ENCODE measurements at regions not wholly inside any gene's neighbourhood (a gene's known extent, or its start where the extent isn't known, plus 50 kb on each side); places are given as distances from the start of the nearest gene placed in this dataset.

GRCh38 chr12:47020211-47020821 lies 59.1 kb upstream of the PCED1B start (continued):
- TF ChIP-seq NFYB (CRISPR knock-in tag; conservative IDR thresholded peaks at IDR 0.05; ENCODE audit: low read depth) (no peak), RELA (CRISPR knock-in tag; IDR thresholded peaks at IDR 0.05; ENCODE audit: borderline replicate concordance) (no peak), FOXK1 (CRISPR knock-in tag; IDR thresholded peaks at IDR 0.05) (no peak), ZNF138 (CRISPR knock-in tag; conservative IDR thresholded peaks at IDR 0.05) (no peak), NFE2L1 (CRISPR knock-in tag; IDR thresholded peaks at IDR 0.05) (no peak)
- TF ChIP-seq, protein P1, sequence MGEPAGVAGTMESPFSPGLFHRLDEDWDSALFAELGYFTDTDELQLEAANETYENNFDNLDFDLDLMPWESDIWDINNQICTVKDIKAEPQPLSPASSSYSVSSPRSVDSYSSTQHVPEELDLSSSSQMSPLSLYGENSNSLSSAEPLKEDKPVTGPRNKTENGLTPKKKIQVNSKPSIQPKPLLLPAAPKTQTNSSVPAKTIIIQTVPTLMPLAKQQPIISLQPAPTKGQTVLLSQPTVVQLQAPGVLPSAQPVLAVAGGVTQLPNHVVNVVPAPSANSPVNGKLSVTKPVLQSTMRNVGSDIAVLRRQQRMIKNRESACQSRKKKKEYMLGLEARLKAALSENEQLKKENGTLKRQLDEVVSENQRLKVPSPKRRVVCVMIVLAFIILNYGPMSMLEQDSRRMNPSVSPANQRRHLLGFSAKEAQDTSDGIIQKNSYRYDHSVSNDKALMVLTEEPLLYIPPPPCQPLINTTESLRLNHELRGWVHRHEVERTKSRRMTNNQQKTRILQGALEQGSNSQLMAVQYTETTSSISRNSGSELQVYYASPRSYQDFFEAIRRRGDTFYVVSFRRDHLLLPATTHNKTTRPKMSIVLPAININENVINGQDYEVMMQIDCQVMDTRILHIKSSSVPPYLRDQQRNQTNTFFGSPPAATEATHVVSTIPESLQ (CRISPR knock-in tag; IDR thresholded peaks at IDR 0.05), result no peak
- TF ChIP-seq, protein P2, sequence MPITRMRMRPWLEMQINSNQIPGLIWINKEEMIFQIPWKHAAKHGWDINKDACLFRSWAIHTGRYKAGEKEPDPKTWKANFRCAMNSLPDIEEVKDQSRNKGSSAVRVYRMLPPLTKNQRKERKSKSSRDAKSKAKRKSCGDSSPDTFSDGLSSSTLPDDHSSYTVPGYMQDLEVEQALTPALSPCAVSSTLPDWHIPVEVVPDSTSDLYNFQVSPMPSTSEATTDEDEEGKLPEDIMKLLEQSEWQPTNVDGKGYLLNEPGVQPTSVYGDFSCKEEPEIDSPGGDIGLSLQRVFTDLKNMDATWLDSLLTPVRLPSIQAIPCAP (CRISPR knock-in tag; IDR thresholded peaks at IDR 0.05), result no peak

GRCh38 chr12:47021298-47021697 lies 58.1 kb upstream of the PCED1B start:
- H3K27me3 Mint-ChIP-seq (ENCODE audit: low read depth), result no peaks in the 10 kb centered on the region
- H3K27ac Mint-ChIP-seq, result no peak overlapping the region
- DNase-seq (ENCODE audit: low spot score), result no peak
- no peaks in the 10 kb centered on the region for H3K36me3 Mint-ChIP-seq
- H3K9me3 Mint-ChIP-seq, result no peaks in the 10 kb centered on the region
- ChIA-PET POLR2A (no interaction called here), CTCF (interaction anchor here (0.6 to 3.2 kb wide), 17 partner anchors 10 to 896 kb away, joined by 3 to 9 read pairs (median 3); no protein-coding TSS in a partner anchor)
- no peak for ATAC-seq
- H3K4me1 Mint-ChIP-seq, result no peaks in the 10 kb centered on the region
- TF ChIP-seq TCF7 (CRISPR knock-in tag; IDR thresholded peaks at IDR 0.05; ENCODE audit: low read depth) (no peak), CTCF (IDR thresholded peaks at IDR 0.05) (peak; percentile 50)
- no peak overlapping the region for H3K4me3 Mint-ChIP-seq

DNA sequence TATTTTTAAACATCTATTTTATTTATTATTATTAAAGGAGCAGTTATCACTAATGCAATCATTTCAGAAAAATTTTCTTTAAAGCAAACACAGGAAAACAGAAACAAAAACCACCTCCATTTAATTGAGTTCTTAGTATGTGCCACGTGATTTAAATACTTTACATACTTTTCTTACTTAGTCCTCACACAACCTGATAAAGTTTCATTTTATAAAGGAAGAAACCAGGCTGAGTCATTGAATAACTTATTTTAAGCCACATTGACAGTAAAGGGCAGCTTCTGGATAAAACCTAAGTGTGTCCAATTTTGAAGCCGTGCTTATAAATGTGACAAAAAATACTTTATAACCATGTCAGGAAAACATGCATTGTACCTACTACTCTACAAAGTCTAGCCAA lies 57.1 kb upstream of the PCED1B start:
- Mint-ChIP-seq H3K4me1 (no peaks in the 10 kb centered on the region), H3K4me3 (no peak overlapping the region), H3K27me3 (ENCODE audit: low read depth) (peaks cover 3% of the 10 kb centered on the region; the same call in 1 of the 2 replicates), H3K36me3 (no peaks in the 10 kb centered on the region), H3K9me3 (no peaks in the 10 kb centered on the region), H3K27ac (no peak overlapping the region)
- ChIA-PET POLR2A (no interaction called here), CTCF (interaction anchor here (1.2 to 3.2 kb wide), 2 partner anchors 39 to 890 kb away, joined by 3 to 9 read pairs; no protein-coding TSS in a partner anchor)
- TF ChIP-seq SMAD3 (CRISPR knock-in tag; IDR thresholded peaks at IDR 0.05; ENCODE audit: borderline replicate concordance) (no peak), ELF4 (CRISPR knock-in tag; IDR thresholded peaks at IDR 0.05; ENCODE audit: low read depth) (no peak)
- TF ChIP-seq, protein P3, sequence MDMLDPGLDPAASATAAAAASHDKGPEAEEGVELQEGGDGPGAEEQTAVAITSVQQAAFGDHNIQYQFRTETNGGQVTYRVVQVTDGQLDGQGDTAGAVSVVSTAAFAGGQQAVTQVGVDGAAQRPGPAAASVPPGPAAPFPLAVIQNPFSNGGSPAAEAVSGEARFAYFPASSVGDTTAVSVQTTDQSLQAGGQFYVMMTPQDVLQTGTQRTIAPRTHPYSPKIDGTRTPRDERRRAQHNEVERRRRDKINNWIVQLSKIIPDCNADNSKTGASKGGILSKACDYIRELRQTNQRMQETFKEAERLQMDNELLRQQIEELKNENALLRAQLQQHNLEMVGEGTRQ (CRISPR knock-in tag; IDR thresholded peaks at IDR 0.05), result no peak
- DNase-seq (ENCODE audit: low spot score), result no peak
- no peak for ATAC-seq

DNA sequence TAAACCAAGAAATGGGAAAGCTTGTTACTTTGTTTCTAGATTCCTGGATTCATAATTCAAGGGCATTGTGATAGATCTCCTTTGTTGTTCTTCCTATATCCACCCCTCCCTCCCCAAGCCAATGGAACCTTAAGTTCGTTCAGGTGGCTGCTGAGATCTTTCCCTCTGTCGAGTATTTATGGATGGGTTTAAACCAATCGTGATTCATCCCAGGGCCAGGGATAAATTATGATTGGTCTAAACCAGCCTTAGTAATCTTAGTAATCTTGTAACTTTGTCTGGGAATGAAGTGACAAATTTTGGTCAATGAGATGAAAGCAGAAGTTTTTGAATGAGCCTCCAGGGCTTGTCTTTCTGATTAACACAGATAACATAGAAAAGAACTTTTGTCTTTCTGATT lies 56.1 kb upstream of the PCED1B start:
- Mint-ChIP-seq H3K9me3 (no peaks in the 10 kb centered on the region), H3K27me3 (ENCODE audit: low read depth) (peaks cover 6% of the 10 kb centered on the region; the same call in 1 of the 2 replicates), H3K4me1 (no peaks in the 10 kb centered on the region), H3K36me3 (no peaks in the 10 kb centered on the region), H3K27ac (no peak overlapping the region), H3K4me3 (no peak overlapping the region)
- ChIA-PET POLR2A (no interaction called here), CTCF (no interaction called here)
- ATAC-seq, result no peak
- DNase-seq (ENCODE audit: low spot score), result no peak
- TF ChIP-seq ZNF423 (CRISPR knock-in tag; IDR thresholded peaks at IDR 0.05) (no peak), ZMAT4 (CRISPR knock-in tag; IDR thresholded peaks at IDR 0.05) (no peak), TEAD4 (CRISPR knock-in tag; IDR thresholded peaks at IDR 0.05) (no peak), ZNF317 (CRISPR knock-in tag; IDR thresholded peaks at IDR 0.05; ENCODE audit: borderline replicate concordance, low read depth) (no peak), ZNF281 (CRISPR knock-in tag; IDR thresholded peaks at IDR 0.05) (no peak), CREB1 (CRISPR knock-in tag; IDR thresholded peaks at IDR 0.05) (no peak)
- TF ChIP-seq, protein P4, sequence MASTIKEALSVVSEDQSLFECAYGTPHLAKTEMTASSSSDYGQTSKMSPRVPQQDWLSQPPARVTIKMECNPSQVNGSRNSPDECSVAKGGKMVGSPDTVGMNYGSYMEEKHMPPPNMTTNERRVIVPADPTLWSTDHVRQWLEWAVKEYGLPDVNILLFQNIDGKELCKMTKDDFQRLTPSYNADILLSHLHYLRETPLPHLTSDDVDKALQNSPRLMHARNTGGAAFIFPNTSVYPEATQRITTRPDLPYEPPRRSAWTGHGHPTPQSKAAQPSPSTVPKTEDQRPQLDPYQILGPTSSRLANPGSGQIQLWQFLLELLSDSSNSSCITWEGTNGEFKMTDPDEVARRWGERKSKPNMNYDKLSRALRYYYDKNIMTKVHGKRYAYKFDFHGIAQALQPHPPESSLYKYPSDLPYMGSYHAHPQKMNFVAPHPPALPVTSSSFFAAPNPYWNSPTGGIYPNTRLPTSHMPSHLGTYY (CRISPR knock-in tag; IDR thresholded peaks at IDR 0.05), result no peak
- TF ChIP-seq, protein P5, sequence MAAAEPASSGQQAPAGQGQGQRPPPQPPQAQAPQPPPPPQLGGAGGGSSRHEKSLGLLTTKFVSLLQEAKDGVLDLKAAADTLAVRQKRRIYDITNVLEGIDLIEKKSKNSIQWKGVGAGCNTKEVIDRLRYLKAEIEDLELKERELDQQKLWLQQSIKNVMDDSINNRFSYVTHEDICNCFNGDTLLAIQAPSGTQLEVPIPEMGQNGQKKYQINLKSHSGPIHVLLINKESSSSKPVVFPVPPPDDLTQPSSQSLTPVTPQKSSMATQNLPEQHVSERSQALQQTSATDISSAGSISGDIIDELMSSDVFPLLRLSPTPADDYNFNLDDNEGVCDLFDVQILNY (CRISPR knock-in tag; IDR thresholded peaks at IDR 0.05), result no peak

Measured in WTC11 (cell line).